Adipose tissue (tissue), 3 donors: ENCODE measurements at regions not wholly inside any gene's neighbourhood (a gene's known extent, or its start where the extent isn't known, plus 50 kb on each side); places are given as distances from the start of the nearest gene placed in this dataset.

Experiments
- H3K27ac ChIP-seq: one replicate; pipeline ENCODE4 v1.5.1; 2013; ENCODE audit warnings: low read depth, low read length
- WGBS, 3 donors: extraction: QIAGEN DNeasy Blood & Tissue Kit; methylation state at CpG; one replicate each; pipeline ENCODE4 v1.1.7; 2013; 5-methylcytosine and 5-hydroxymethylcytosine counted together
- donor health status: healthy with polysubstance abuse.
- donor health status: Bipolar disorder and iron deficiency.
- donor health status: healthy.

- WGBS, 3 donors: 62 to 85% (median 66%) methylated on average over 5 of the region's 5 CpGs
- no peak overlapping the region for H3K27ac ChIP-seq
These were observed 360.2 kb upstream of the PTBP2 start for GRCh38 chr1:96361271-96361856.

GRCh38 chr1:96361961-96362360 is 359.6 kb upstream of the PTBP2 start:
- H3K27ac ChIP-seq: no peak overlapping the region

DNA sequence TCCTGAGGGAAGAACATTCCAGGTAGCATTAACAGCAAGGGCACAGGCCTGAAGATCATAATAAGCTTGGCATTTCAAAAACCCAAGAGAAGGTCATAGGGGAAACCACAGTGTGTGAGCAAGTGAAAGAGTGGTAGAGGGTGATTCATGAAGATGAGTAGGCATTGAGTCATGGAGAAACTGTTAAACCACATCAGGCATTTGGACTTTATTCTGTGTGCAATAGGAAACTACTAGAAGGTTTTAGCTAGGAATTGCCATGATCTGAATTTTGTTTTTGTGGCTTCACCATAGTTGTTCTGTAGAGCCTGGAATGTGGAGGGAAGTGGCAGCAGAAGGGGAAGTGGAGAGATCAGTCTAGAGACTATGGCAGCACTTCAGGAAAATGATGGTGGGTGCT is 359.0 kb upstream of the PTBP2 start:
- no peak overlapping the region for H3K27ac ChIP-seq

GRCh38 chr1:96363826-96364225 is 357.8 kb upstream of the PTBP2 start:
- no peak overlapping the region for H3K27ac ChIP-seq
- 20 to 66% (median 63%) methylated on average over 2 of the region's 2 CpGs for WGBS, 3 donors

DNA sequence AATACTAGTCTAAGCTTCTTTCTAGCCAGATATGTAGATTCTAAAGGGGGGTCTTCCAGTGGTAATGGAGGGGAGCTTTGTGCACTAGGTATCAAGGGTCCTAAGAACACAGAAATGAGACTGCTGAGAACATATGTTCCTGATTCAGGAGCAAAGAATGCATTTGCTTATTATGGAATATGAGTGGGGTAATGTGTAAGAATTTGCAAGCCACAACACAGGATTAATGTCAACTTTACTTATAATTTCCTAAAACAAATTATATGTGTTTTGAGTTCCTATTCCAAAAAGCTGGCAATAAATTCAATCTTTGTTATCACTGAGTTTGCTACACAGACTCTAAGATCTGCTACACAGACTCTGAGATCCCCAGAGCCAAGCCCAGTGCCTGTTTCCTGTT is 357.0 kb upstream of the PTBP2 start:
- no peak overlapping the region for H3K27ac ChIP-seq

DNA sequence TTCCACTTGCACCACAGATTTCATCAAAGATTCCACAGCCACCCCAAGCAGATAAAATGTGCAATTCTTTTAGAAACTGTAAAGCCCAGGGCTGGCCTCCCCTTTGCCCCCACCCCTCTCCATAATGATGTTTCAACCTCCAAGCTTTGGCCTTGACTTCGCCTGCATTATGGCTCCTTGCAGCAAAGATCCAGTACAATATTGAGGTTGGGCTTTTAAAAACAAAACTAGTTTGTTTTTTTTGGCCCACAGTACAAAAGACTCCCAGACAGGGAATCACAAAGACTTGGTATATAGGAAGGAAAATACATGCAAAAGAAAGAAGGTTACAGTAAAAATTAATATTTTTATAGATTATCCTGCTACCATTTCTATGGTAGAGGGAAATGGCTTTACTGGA is 356.5 kb upstream of the PTBP2 start:
- WGBS, 3 donors: 32 to 69% (median 60%) methylated on average over 1 of the region's 1 CpG
- no peak overlapping the region for H3K27ac ChIP-seq

GRCh38 chr1:96365596-96366390 is 355.8 kb upstream of the PTBP2 start:
- no peak overlapping the region for H3K27ac ChIP-seq
- 47 to 77% (median 50%) methylated on average over 3 of the region's 3 CpGs for WGBS, 3 donors

GRCh38 chr1:96366516-96366915 is 355.1 kb upstream of the PTBP2 start:
- no peak overlapping the region for H3K27ac ChIP-seq
- 83 to 95% (median 93%) methylated on average over 2 of the region's 2 CpGs for WGBS, 3 donors

DNA sequence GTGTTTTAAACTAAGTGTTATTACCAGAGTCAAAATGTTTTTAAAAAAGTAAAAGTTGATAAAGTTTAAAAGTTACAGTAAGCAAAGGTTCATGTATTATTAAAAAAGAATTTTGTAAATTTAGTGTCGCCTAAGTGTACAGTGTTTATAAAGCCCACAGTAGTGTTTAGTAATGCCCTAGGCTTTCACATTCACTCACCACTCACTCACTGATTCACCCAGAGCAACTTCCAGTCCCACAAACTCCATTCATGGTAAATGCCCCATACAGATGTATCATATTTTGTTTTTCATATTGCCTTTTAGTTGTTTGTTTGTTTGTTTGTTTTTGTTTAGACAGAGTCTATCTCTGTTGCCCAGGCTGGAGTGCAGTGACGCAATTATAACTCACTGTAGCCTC is 353.8 kb upstream of the PTBP2 start:
- 88 to 95% (median 90%) methylated on average over 2 of the region's 2 CpGs for WGBS, 3 donors
- no peak overlapping the region for H3K27ac ChIP-seq

GRCh38 chr1:96370757-96371156 is 350.8 kb upstream of the PTBP2 start:
- H3K27ac ChIP-seq: no peak overlapping the region
- WGBS, 3 donors: 35 to 67% (median 59%) methylated on average over 5 of the region's 5 CpGs

DNA sequence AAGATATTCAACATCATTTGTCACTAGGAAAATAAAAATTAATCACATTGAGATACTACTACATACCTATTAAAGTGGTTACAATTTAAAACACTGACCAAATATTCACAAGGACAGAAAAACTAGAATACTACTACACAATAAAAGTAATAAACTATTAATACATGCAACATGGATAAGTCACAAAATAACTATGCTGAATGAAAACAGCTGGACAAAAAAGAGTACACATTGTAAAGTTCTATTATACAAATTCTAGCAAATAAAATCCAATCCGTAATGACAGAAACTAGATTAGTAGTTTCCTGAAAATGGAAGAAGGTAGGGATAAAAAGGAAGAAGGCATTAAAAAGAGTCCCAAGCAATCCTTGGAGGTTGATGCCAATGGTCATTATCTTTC is 348.7 kb upstream of the PTBP2 start:
- 61 to 89% (median 81%) methylated on average over 1 of the region's 1 CpG for WGBS, 3 donors
- H3K27ac ChIP-seq: no peak overlapping the region

DNA sequence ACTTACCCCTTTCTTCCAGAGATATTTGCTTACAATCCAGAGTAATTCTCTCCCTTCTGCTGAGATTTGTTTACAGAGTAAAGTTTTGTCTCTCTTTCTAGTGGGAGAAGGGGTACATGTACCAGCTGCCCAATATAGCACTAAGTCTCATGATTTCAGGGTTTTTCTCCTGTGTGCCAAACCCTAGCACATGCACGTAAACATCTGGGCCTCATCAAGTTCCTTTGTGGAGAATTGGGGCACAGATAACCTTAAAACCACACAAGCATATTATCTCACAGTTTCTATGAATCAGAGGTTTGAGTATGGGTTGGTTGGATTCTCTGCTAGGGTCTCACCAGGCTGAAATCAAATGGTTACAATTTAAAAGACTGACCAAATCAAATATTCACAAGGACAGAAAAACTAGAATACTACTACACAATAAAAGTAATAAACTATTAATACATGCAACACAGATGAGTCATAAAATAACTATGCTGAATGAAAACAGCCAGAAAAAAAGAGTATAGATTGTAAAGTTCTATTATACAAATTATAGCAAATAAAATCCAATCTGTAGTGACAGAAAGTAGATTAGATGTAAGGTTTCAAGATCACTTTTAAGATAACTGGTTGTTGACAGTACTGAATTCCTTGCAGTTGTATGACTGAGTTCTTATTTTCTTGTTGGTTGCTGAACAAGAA is 347.4 kb upstream of the PTBP2 start:
- H3K27ac ChIP-seq: no peak overlapping the region
- 67 to 91% (median 91%) methylated on average over 1 of the region's 1 CpG for WGBS, 3 donors

GRCh38 chr1:96376846-96377245 is 344.7 kb upstream of the PTBP2 start:
- 13 to 69% (median 67%) methylated on average over 1 of the region's 1 CpG for WGBS, 3 donors
- no peak overlapping the region for H3K27ac ChIP-seq

DNA sequence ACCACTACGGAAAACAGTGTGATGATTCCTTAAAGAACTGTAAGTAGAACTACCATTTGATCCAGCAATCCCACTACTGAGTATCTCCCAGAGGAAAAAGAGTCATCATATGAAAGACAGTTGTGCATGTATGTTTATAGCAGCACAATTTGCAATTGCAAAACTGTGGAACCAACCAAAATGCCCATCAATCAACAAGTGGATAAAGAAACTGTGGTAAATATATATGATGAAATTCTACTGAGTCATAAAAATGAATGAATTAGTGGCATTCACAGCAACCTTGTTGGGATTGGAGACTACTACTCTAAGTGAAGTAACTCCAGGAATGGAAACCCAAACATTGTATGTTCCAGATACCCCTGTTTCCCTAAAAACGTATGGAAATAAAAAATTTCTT is 337.0 kb upstream of the PTBP2 start:
- H3K27ac ChIP-seq: no peak overlapping the region
- WGBS, 3 donors: 64 to 85% (median 85%) methylated on average over 2 of the region's 2 CpGs

DNA sequence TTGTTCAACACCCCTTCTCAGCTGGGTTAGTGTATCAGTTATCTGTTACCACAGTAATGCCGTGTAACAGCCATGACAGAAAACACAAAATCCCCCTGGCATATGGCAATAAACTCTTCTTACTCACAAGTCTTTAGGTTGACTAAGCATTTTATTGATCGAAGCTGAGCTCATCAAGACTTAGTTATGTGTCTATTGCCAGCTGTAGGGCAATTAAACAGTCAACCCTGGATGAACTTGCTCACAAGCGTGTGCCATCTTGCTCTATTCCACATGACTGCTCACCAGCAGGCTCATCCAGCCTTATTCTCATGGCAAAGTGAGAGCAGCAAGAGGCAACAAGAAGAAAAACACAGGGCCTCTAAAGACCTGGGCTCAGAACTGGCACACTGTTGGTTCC is 333.8 kb upstream of the PTBP2 start:
- WGBS, 3 donors: 65 to 91% (median 90%) methylated on average over 3 of the region's 3 CpGs

DNA sequence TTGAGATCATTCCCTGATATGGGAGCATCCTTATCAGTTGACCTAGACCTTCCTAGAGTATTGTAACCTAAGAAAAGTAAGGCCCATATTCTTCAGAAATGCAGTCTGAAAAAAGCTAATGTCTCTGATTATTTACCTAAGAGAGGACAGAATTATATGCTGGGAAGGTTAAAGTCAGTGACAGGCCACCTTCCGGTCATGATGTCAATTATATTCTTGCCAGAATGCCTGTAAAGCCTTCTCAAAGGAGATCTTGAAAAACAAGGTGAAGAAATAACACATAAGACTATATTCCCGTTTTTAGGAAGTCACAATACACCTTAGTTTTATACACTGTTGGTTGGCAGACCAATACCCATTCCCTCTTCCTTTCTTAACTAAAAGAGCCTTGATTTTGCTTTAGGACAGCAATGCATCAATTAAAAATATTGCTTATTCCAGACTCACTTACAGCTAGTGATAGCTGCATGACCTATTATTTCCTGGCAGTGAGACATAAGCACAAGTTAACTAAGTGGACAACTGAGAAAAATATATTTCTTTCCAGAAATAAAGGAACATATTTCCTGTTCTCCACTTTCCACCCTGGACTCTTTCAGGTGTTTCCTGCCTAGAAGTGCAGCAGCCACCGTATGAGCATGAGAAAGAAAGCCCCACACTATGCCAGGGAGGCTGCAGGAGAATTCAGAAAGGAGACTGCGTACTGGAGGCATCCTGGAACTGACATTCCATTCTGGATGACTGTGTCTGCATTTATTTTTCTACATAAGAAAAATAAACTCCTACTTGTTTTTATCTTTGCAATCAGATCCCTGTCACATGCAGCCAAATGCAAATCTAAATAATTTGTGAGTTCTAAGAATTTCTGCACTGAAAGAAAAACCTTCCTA is 332.9 kb upstream of the PTBP2 start:
- no peak overlapping the region for H3K27ac ChIP-seq
- WGBS, 3 donors: 51 to 56% (median 53%) methylated on average over 4 of the region's 4 CpGs

More for the DNA sequence above, 333.8 kb upstream of the PTBP2 start:
- no peak overlapping the region for H3K27ac ChIP-seq

GRCh38 chr1:96400089-96400488 is 321.5 kb upstream of the PTBP2 start:
- no peak overlapping the region for H3K27ac ChIP-seq

GRCh38 chr1:96409087-96409486 is 312.5 kb upstream of the PTBP2 start:
- 60 to 70% (median 67%) methylated on average over 4 of the region's 4 CpGs for WGBS, 3 donors
- no peak overlapping the region for H3K27ac ChIP-seq

- H3K27ac ChIP-seq: no peak overlapping the region
- 63 to 82% (median 67%) methylated on average over 3 of the region's 3 CpGs for WGBS, 3 donors
These were observed 311.9 kb upstream of the PTBP2 start for GRCh38 chr1:96409689-96410088.
